Left ventricle myocardium inferior (tissue), 1 donor: ENCODE measurements at regions not wholly inside any gene's neighbourhood (a gene's known extent, or its start where the extent isn't known, plus 50 kb on each side); places are given as distances from the start of the nearest gene placed in this dataset.
"Not testable (repeated sequence)": the region's sequence is repeated elsewhere in the genome, so short reads cannot be mapped to it uniquely, and the experiment has no call there.

Experiments
- DNase-seq: peaks from one replicate; pipeline ENCODE4 v3.0.0-alpha.2; 2020
- H3K27ac ChIP-seq: fragments of 200-600 bp; replicated peaks from 2 replicates; pipeline ENCODE4 v1.8.0; 2021
- H3K27me3 ChIP-seq: fragments of 200-600 bp; 2 replicates; pipeline ENCODE4 v1.8.0; 2021; ENCODE audit warnings: low read depth
- H3K36me3 ChIP-seq: fragments of 200-600 bp; 2 replicates; pipeline ENCODE4 v1.8.0; 2021
- H3K4me1 ChIP-seq: fragments of 200-600 bp; 2 replicates; pipeline ENCODE4 v1.8.0; 2021
- H3K4me3 ChIP-seq: fragments of 200-600 bp; 2 replicates; pipeline ENCODE4 v1.8.0; 2021; ENCODE audit warnings: mild to moderate bottlenecking, moderate library complexity
- H3K9me3 ChIP-seq: fragments of 200-600 bp; replicated peaks from 2 replicates; pipeline ENCODE4 v1.8.0; 2021
- CTCF ChIP-seq: fragments of 200-600 bp; IDR thresholded peaks from 2 replicates; pipeline ENCODE4 v1.8.0; 2021; ENCODE audit warnings: antibody characterized with exemption, mild to moderate bottlenecking, borderline replicate concordance
- intact Hi-C: fragments of 100-400 bp; cut with micrococcal nuclease; formaldehyde crosslinking; loops from one replicate; pipeline ENCODE4 v1.11.0; 2022
- donor health status: DM: no; HTN: yes; CAD: no; lungs with severe emphysema.

DNA sequence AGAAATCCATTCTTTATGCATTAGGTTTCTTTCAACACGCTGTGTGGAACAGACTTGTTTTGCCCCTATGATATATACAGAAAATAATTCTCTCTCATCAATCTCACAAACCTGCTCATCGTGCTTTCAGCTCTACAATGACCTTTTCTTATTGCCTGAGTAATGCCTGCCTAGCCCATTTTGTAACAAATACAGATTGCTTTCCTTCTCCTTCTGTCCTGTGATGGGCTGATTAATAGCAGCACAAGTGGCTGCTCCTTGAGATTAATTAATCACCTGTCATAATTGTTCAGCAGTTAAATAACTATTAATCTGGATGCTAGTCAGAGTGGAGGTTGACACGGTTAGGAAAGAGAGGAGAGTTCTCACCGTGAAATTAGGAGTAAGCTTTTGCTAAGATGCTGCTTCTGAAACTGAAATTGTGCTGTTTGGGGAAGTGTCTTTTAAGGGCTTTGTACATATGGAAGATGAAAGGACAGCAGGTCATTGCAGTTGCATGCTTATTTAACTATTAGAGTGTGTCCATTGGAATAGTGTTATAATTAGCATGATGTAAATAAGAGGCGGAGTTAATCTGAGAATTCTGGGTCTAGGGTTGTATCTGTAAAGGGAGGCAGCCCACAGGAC, 1430.5 kb downstream of the FAM181B start:
- H3K36me3 ChIP-seq = no peaks in the 10 kb centered on the region
- H3K4me3 ChIP-seq = no peak overlapping the region
- H3K27ac ChIP-seq = no peak overlapping the region
- intact Hi-C loops = no loop called here
- TF ChIP-seq CTCF = no peak
- no peak for DNase-seq
- H3K27me3 ChIP-seq = no peaks in the 10 kb centered on the region
- H3K9me3 ChIP-seq = no peaks in the 10 kb centered on the region
- H3K4me1 ChIP-seq = no peaks in the 10 kb centered on the region

DNA sequence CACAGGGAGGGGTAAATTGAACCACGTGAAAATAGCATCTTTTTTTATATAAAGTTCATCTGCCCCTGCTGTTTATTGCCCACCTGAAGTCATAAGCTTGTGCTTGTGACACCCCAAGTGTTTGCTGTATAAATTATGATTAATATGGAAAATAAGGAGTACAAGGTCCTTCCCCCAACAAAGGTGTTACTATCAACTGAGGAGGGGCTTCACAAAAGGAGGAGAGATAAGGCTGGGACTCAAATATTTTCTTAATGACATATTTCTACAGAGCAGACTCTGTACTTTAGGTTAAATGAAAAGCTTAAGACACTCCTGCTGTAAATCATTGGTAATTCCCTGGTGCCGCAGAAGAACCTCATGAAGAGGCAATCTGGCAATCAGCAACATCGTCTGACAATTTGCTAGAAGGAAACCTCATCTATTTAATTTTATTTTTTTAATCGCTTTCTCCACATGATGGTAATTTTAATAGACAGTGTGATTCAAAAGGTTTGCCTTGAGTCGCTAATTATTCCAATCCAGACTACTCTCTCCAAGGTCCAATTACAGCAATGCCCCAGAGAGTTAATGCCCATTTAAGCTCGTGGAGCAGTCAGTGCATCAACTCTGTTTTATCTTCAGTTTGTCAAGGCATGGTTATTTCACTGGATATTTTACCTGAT, 1432.4 kb downstream of the FAM181B start:
- TF ChIP-seq CTCF = no peak
- intact Hi-C loops = no loop called here
- H3K27ac ChIP-seq = no peak overlapping the region
- H3K4me1 ChIP-seq = no peaks in the 10 kb centered on the region
- DNase-seq = no peak
- H3K4me3 ChIP-seq = no peak overlapping the region
- no peaks in the 10 kb centered on the region for H3K27me3 ChIP-seq
- no peaks in the 10 kb centered on the region for H3K9me3 ChIP-seq
- H3K36me3 ChIP-seq = no peaks in the 10 kb centered on the region

DNA sequence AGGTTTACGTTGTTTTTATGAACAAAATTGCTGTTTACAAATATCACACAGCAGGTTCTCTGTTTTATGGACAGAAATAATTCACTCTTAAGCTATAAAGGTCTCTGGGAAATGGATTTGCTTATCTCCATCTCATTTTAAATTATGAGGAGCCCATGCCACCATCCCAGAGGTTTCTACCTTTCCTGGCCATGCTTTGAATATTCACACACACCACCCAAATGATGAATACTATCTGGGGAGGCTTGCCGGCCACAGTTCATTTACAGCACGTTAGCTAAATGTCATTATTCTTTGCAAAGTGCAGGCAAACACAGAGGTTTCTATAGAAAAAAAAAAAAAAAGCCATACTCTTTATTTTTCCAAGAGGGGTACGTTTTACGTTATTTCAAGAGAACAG, 1446.7 kb downstream of the FAM181B start:
- TF ChIP-seq CTCF = no peak
- no peak for DNase-seq
- H3K9me3 ChIP-seq = peaks cover 26% of the 10 kb centered on the region
- no peak overlapping the region for H3K27ac ChIP-seq
- H3K4me1 ChIP-seq = no peaks in the 10 kb centered on the region
- intact Hi-C loops = no loop called here
- no peaks in the 10 kb centered on the region for H3K27me3 ChIP-seq
- no peak overlapping the region for H3K4me3 ChIP-seq
- no peaks in the 10 kb centered on the region for H3K36me3 ChIP-seq

DNA sequence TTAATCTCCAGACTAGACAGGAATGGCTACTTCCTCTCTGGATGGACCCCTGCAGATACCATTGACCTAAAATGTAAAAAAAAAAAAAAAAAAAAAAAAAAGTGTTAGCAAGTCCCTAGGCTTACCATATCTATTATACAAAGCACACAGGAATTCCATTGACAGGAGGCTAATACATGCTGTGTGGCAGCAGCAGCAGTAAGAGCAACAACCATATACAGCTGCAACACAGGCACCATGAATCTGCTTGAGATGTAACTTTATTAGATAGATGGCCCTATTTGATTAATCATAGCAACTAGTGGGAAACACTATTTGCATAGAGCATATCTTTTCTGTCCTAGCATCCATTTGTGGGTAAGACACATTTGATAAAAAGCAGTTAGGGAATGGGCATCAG, 1447.1 kb downstream of the FAM181B start:
- no peak overlapping the region for H3K4me3 ChIP-seq
- no peaks in the 10 kb centered on the region for H3K36me3 ChIP-seq
- no peaks in the 10 kb centered on the region for H3K27me3 ChIP-seq
- H3K9me3 ChIP-seq = peaks cover 26% of the 10 kb centered on the region
- no peaks in the 10 kb centered on the region for H3K4me1 ChIP-seq
- TF ChIP-seq CTCF = no peak
- intact Hi-C loops = no loop called here
- H3K27ac ChIP-seq = no peak overlapping the region
- no peak for DNase-seq

- H3K36me3 ChIP-seq, DNase-seq, H3K27ac ChIP-seq, H3K4me3 ChIP-seq, H3K27me3 ChIP-seq, intact Hi-C loops, H3K4me1 ChIP-seq: not testable (repeated sequence)
- peaks cover 21% of the 10 kb centered on the region for H3K9me3 ChIP-seq
These were observed 1453.4 kb downstream of the FAM181B start for GRCh38 chr11:81280228-81280627.

GRCh38 chr11:81278991-81279390, 1454.7 kb downstream of the FAM181B start:
- DNase-seq = no peak
- Histone ChIP-seq H3K36me3 (no peaks in the 10 kb centered on the region), H3K9me3 (peaks cover 8% of the 10 kb centered on the region), H3K27me3 (no peaks in the 10 kb centered on the region), H3K27ac (no peak overlapping the region), H3K4me1 (no peaks in the 10 kb centered on the region), H3K4me3 (no peak overlapping the region)
- TF ChIP-seq CTCF = no peak
- intact Hi-C loops = no loop called here
